Superior temporal gyrus (tissue), 1 donor: ENCODE measurements at regions not wholly inside any gene's neighbourhood (a gene's known extent, or its start where the extent isn't known, plus 50 kb on each side); places are given as distances from the start of the nearest gene placed in this dataset.
"Not testable (repeated sequence)": the region's sequence is repeated elsewhere in the genome, so short reads cannot be mapped to it uniquely, and the experiment has no call there.

Source experiments
- DNase-seq: peaks from one replicate; pipeline ENCODE4 v3.0.0-alpha.2; 2016; ENCODE audit errors: extremely low spot score

DNA sequence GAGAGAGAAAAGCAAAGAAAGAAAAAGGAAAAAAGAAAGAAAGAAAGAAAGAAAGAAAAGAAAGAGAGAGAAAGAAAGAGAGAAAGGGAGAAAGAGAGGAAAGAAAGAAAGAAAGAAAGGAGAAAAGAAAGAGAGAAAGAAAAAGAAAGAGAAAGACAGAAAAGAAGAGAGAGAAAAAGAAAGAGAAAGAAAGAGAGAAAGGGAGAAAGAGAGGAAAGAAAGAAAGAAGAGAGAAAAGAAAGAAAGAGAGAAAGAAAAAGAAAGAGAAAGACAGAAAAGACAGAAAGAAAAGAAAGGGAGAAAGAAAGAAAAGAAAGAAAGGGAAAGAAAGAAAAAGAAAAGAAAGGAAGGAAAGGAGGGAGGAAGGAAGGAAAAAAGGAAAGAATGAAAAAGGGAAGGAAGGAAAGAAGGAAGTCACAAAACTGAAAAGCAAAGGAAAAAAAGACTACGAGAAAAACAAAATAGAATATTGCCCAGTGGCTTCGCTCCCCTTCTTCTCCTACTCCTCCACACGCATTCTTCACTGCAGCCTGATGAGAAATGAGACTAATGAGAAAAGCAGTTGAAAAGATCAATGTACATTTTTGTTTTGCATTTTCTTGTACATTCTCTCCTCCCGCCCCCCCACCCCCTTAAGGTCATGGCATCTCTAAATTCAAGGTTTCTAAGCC, 170.0 kb downstream of the SOD2 start:
- DNase-seq = no peak

DNA sequence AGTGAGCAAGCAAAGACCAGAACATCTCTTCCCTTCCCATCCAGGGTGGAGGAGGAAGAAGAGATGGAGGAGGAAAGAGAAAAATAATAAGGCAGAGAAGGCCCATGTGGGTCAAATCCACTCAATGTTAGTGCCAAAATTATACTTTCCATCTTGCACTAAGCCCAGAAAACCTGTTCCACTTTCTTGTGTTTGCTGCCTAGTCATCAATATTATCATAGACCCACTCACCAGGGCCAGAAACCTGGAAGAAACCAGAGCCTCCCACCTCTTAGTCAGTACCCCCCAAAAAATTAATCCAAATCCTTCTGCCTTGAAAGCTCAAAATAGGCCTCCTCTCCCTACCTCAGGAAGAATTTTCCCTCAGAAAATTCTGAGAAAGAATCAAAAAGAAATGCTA, 171.1 kb downstream of the SOD2 start:
- no peak for DNase-seq

DNA sequence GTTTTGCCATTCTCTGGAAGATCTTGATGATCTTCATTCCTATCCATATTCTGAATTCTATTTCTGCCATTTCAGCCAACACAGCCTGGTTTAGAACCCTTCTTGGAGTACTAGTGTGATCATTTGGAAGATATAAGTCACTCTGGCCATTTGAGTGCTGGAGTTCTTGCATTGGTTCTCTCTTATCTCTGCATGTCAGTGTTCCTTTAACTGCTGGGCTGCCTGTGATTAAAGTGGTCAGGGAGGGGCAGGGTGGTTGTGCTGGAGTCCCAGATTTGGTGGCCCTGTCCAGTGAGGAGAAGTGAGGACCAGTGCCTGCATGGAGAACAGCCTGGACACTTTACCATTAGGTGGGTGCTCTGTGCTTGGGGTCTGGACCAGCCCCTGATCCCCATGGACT, 173.0 kb downstream of the SOD2 start:
- DNase-seq = no peak

DNA sequence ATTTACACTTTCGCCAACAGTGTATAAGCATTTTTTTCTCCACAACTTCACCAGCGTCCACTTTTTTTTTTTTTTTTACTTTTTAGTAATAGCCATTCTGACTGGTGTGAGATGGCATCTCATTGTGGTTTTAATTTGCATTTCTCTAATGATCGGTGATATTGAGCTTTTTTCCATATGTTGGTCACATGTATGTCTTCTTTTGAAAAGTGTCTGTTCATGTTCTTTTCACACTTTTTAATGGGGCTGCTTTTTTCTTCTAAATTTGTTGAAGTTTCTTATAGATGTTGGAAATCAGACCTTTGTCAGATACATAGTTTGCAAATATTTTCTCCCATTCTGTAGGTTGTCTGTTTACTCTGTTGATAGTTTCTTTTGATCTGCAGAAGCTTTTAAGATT, 177.2 kb downstream of the SOD2 start:
- DNase-seq = not testable (repeated sequence)

DNA sequence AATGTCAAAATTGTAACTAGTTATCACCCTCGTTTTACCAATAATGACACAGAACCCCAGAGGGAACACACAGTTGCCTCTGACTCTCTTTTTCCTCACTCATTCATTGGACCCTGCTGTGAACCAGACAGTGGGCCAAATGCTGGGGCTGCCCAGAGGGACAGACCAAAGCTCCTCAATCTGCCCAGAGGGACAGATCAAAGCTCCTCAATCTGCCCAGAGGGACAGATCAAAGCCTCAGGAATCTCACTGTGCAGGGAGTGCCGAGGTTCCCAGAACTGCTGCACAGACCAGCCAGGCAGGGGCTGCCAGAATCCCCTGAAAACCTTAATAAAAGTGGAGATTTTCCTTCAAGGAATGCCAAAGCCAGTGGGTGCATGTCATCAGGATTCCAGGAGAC, 179.1 kb downstream of the SOD2 start:
- DNase-seq = no peak

DNA sequence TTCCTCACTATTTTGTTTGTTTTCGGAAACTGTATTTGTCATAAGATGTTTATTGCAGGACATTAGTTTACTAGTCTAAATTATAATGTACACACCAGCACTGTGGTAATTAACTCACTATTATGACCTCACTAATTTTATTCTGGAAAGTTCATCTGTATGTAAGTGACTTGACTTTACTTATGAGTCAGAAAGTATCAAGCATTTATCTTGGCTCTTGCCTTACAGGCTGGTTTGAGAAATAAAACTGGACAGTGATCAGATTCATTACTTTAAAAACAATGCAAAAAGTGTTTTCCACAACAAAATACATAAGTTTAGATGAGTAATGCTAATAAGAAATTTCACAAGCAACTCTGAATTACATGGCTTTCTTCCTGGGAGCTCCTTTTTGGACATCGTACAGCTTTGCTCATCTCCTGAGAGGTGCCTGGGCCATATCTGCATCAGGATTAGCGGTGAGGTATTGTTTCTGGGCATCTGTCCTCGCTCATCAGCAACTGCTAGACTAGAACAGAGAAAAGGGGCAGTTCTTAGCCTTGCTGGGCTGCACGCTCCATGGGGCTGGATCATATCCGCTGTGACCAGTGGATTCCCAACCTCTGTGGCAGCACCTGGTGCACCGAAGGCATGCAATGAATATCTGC, 179.8 kb downstream of the SOD2 start:
- no peak for DNase-seq

DNA sequence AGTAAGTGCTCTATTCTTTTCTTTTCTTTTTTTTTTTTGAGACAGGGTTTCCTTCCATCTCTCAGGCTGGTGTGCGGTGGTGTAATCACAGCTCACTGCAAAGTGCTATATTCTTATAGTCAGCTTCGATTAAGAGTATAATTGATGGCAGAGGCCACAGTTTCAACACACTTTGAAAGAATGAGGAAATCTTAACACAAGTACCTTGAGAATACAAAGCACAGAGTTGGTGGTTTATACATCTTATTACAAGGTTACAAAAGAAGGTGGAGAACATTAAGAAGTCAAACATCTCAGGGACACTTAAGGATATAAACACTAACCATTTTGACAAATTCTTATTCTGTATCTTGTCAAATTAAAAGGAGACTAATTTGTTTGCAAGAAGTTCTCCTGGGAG, 180.5 kb downstream of the SOD2 start:
- no peak for DNase-seq

DNA sequence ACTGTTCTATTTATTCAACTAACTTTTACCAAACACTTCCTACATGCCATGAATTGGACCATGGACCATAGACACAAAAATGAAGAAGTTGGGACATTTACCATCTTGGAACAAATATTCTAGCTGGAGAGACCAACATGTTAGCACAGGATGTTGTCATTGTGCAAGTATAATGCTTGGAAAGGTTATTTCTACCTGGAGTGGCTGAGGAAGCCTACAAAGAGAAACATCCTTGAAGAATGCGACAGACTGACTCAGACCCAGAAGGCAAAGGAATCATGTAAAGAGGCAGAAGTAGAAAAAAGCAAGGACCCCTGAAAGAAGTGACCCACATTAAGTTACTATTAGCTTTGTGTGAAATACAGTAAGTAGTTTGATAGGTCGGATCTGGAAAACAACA, 180.9 kb downstream of the SOD2 start:
- DNase-seq = no peak

DNA sequence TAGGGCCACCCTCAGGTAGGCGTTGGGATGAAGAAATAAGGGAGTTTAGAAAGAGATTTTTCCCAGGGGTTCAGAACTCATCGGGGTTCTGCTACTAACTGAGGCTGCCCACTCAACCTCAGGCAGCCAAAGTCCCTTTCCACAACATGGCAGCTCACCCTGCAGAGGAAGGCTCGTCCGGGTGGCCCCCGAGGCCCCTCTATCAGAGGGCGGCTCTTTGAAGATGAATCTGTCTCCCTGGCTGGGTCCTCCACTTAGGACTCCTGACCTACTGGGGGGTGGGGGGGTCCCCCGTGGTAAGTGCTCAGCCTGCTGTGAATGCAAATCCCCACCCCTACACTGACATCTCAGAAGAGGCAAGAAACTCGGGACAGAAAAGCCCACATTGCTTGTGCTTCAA, 182.9 kb downstream of the SOD2 start:
- no peak for DNase-seq

DNA sequence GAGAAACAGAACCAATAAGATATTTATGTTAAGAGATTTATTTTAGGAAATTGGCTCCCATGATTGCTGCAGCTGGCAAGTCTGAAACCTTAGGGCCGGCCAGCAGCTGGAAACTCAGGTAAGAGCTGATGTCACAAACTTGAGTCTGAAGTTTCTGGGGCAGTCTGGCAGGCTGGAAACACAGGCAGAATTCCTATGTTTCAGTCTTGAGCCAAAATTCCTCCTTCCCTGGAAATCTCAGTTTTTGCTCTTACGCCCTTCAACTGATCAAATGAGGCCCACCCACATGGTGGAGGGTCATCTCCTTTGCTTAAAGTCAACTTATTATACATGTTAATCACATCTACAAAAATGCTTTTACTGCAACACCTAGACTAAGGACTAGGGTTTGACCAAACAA, 184.1 kb downstream of the SOD2 start:
- no peak for DNase-seq

DNA sequence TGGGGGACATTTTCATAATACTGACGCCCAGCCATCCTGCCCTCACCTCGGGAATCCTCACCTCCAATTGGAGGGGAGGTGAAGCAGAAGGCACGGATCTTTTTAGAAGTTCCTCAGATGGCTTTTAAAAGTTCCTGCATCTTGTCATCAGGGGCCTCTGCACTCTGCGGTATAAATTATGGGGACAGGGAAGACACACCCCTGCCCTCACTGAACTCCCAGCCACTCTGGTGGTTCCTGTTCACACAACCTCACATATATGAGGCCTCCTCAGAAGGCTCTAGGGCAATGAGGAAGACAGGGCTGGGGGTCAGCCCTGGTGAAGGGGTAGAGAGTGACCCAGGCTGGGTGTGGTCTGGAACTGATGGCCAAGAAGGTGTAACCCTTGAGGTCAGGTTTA, 187.0 kb downstream of the SOD2 start:
- no peak for DNase-seq

DNA sequence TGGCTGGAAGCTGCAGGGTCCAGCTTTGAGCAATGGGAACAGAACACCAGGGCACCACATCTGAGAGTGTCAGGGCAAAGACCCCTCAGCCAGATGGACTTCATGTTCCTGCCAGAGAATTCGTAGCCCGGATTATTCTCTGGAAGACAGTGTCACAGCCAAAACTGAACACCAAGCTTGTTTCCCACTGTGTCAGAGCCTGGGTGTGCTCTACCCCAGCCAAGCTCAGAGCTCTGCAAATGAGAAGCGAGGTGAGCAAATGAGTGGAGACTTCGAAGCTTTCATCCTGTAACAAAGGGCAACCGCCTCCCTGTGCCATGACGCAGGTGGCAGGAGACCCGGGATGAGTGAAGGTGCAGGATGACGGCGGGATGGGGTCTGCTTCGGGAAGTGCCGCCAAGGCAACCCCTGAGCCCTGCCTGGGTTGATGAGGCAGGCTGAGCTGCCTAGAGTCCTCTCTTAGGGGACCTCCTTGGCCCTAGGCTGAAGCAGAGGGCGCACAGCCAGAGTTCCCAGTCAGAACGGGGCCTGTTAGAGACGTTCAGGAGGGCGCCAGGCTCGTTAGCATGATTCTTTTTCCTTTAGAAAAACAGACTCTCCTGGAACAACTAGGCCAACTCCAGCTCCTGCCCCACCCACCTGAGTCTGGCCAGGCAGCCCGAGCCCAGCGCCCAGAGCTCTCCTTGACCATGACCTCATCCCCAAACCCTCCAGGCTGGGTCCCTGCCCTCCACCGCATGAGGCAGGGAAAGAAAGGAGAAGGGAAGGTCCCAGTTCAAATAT, 187.7 kb downstream of the SOD2 start:
- no peak for DNase-seq

DNA sequence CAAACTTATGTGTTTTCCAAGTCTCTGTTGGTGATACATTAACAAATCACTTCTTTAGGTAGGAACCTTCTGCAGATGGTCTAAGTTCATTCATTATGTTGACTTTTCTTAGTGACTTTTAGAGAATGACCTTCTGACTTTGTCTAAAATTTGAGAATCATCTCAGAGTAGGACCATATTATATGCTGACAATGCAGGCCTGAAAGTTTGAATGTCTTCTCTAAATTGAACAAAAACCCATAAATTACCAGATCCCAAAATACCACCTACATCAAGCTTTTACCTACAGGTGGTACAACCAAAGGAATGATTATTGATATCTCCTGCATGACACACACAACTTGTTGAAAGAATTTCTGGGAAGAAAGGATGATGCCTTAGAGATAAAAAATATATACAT, 191.5 kb downstream of the SOD2 start:
- no peak for DNase-seq

DNA sequence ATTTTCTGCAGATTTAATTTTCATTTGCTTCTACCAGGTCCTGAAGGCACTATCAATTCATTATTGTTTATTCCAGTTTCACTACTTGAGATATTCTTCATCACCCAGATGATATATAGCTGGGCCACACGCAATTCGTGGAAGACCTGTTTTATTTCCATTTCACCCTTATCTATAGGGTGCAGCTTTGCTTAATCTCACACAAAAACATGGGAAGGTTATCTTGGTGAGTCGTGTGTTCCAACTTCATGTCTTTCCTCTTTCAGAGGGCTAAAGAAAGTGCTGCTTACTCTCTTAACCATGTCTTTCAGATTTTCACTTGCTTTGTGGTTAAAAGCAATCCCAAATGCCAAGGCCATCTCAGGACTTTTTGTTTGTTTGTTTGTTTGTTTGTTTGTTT, 194.0 kb downstream of the SOD2 start:
- no peak for DNase-seq

DNA sequence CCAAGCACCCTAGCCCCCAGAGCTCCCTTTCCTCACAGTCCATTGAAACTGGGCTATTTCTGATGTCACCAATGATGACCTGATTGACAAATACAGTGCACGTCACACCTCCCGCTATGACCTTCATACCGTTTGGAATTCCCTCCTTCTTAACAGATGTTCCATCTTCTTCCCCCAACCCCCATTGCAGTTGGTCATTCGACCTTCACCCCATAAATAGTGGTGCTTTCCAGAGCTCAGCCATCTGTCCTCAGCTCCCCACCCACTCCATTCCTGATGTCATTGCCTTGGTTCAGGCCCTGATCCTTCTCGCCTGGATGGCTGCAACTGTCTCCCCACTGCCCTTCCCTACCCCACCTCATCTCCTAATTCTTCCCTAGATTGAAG, 198.5 kb downstream of the SOD2 start:
- no peak for DNase-seq

DNA sequence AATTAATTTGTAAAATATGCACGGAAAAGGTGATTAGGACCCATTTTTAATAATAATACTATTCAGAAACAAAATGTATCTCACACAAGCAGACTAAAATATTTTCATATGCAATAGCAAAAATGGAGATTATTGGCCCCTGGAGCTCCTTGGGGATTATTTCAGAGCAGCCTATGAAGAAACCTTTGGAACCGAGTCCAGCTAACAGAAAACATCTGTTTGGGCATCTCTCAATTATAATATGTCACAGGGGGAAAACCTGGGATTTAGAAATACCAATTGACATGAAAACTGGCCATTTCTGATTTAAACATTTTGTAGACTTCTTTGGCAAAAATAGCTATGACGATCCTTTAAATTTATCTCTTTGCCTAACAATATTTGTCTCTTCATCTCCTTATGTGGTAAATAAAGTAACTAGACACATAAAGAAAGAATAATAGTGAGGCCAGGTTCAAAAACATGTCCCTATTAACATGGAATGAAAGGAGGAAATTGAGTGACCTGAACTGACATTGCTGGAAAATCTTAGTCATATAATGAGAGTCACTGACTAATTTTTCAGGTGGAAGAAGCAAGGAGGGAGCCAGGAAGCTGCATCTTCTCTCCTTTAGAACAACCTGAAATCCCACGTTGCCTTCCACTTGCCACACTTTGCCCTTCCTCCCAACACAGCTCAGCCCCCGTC, 199.0 kb downstream of the SOD2 start:
- no peak for DNase-seq

DNA sequence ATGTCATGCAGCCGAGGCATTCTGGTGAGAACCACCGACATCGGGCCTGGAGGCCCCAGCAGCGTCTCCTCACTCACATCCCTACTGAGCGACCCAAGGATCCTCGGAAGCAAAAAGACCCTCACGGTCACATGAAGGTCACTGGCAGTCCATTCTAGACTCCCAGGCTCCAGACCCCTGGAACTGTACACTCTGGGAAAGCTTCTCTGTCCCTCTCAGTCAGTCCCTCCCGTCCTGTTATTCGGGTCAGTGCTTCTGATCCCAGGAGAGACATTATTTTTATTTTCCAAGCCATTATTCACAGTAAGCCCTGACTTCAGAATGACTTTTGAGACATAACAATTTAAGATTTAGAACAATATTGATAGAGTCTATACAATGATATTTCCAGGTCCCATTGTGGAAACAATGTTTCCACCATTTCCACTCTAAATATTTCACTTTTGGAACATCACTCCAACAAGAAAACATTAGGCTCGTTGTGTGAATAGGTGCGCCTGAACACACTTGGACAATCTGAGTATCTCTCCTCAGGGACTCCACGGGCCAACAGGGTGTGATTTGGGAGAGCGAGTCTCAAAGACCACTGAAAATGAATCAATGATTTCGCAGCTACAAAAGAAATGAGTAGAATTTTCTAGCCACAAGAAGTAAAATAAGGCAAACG, 199.7 kb downstream of the SOD2 start:
- no peak for DNase-seq

DNA sequence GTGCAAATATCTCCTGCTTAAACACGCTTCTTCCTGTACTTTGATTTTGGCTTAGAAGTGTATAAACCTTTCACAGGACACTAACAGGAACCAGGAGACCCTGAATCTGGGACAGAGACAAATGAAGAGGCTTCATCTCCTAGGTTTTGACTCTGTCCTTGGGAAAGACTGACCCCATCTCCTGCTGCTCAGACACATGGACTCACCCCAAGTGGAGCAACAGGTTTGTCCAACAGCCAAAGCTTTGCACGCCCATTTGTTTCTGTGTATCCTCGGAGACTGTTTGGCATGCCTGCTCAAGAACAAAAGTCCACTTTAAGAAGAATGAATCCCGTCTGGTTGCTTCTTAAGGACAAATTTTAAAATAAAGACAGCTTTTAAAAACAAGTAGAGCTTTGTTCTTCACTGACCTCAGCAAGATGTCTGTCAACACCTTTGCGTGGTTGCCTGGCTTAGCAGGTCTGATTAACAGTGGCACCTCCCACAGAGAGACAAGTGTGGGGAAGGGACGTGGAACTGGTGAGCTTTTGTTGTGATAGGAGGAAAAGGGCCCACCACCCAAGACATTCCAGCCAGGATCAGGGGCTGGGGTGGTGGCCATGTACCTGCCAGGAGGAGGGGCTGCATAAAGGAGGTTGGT, 202.6 kb downstream of the SOD2 start:
- DNase-seq = peak; percentile 14

DNA sequence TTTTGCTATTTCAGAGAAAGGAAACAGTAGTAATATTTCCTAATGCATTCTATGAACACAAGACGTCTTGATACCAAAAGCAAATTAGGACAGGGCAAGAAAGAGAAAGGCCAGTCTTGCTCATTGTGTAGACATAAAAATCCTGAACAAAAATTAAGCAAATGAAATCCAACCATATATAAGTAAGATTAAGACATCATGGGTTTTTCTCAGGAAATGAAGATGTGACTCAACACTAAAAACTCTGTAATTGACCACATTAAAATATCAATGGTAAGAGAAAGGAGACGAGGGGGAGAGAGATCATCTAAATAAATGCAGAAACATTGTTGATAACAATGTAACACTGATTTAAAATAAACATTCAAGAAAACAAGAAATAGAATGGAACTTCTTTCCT, 205.4 kb downstream of the SOD2 start:
- no peak for DNase-seq

DNA sequence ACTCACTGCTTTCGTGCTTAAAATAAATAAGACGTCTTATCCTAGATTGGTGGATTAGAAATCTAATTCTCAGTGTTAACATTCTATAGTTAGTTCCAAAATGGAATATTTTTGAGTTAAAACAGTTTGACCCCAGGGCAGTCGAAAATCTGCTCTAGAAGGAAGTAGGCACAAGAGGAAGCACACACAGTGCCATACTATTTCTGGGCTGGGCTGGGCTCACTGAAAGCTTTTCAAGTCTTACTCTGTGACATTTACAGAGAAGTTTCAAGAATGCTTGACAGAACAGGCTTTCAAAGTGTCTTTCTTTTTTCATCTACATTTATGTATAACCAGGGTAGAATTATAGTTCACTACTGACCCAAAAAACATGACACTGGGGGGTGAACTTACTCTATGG, 209.8 kb downstream of the SOD2 start:
- DNase-seq = no peak

DNA sequence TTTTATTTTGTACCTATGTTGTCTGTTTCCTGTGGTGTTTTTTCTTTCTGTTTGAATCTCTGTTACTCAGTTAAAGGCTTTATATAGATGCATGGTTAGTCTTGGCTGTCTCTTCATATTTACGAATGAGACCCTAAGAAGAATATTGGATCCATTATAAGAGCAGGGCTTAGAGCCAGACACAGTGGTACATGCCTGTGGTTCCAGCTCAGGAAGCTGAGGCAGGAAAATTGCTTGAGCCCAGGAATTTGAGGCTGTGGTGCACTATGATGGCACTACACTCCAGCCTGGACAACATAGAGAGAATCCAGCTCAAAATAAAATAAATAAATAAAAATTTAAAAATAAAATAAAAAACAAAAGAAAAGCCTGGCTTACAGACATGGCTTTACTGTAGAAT, 211.1 kb downstream of the SOD2 start:
- DNase-seq = no peak

DNA sequence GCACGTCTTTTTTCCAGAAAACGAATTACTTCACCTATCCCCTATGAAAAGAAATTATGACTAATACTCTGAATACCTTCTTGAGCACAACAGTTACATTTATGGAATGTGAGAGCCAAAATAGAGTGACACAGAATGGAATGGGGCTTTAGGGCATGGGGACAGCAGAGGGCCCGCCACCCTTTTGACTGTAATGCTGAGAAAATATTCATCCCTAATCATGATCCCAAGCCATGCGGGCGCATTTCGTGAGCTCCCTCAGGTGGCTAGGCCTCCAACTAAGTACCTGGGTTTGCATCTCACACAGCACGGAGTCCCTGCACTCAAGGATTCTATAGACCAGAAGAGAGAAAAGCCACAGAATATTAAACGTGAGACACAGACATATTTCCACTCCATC, 212.6 kb downstream of the SOD2 start:
- DNase-seq = no peak
